B cell (primary cell): ENCODE measurements at regions not wholly inside any gene's neighbourhood (a gene's known extent, or its start where the extent isn't known, plus 50 kb on each side); places are given as distances from the start of the nearest gene placed in this dataset.

Source experiments
- CTCF ChIP-seq: fragments of 200-600 bp; IDR thresholded peaks from one replicate; pipeline ENCODE4 v1.8.0; 2022; ENCODE audit warnings: antibody characterized with exemption, mild to moderate bottlenecking
- EZH2 ChIP-seq: IDR thresholded peaks from 2 replicates; pipeline ENCODE4 v1.6.1; 2012; ENCODE audit warnings: borderline replicate concordance, low read depth, mild to moderate bottlenecking, moderate library complexity, low read length; ENCODE audit not compliant: insufficient read depth, poor library complexity, severe bottlenecking

- TF ChIP-seq EZH2: no peak
- no peak for TF ChIP-seq CTCF
Measured at GRCh38 chr3:167895684-167896083, 160.2 kb downstream of the SERPINI1 start.
